CD1c-positive myeloid dendritic cell (primary cell): ENCODE measurements at regions not wholly inside any gene's neighbourhood (a gene's known extent, or its start where the extent isn't known, plus 50 kb on each side); places are given as distances from the start of the nearest gene placed in this dataset.

Source experiments
- DNase-seq: peaks from one replicate; pipeline ENCODE4 v3.0.0-alpha.2; 2016; ENCODE audit errors: extremely low spot score

DNA sequence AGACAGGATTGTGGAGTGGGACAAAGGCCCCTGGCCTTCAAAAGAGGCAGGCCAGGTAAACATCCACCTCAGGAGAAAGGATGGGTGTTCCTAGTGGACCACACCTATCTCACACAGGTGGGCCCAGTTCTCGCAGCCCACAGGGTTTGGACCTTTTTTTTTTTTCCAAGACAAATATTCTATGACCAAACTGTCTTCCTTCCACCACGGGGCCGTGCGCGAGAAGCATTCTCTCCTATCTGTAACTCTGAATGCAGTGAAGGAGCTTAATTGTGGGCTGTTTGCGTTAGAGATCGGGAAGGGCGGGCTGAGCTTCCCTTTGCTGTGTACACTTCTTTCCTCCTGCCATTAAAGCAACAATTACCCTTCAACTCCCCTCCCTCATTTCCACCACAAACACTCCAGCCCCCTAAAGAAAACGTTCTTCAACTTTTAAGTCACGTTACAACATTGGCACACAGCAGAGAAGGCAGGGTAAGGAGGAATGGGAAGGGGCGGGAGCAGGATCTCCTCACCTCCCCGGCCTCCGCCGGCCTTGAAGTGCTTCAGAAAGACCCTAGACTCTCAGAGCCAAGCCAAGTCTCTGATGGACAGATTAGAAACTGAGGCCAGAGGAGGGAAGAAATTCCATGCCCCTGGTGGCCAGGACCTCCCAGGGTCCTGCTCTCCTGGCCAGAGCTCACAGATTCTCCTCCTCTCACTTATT, 238.4 kb downstream of the BUD13 start:
- no peak for DNase-seq

DNA sequence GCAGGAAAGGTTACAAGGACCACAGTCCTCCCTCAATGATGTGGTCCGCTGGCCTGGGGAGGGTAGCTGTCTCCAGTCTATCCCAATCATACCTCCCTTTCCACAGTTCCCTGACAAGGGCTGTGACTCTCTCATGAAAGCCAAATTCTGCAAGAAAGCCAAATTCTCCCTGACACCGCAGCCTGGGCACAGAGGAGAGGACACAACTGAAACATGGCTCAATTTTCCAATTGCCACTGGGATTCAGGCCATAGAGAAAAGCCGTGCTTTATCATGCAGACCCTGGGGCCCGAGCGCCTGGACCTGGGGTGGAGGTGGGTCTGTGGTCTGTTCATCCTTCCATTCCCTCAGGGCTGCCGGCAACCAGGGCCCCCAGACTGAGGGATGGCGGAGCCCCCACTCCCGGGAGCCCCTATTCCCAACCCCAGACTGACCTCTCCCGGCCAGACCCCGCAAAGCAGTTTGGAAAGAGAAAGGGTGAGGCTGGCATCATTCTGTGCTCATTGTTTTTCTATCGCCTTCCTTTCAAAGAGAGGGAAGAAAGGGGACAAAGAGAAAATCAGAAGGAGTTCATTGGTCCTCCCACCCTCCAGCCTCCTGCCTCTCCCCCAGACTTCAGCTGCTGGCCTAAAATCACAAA, 239.5 kb downstream of the BUD13 start:
- DNase-seq = no peak

DNA sequence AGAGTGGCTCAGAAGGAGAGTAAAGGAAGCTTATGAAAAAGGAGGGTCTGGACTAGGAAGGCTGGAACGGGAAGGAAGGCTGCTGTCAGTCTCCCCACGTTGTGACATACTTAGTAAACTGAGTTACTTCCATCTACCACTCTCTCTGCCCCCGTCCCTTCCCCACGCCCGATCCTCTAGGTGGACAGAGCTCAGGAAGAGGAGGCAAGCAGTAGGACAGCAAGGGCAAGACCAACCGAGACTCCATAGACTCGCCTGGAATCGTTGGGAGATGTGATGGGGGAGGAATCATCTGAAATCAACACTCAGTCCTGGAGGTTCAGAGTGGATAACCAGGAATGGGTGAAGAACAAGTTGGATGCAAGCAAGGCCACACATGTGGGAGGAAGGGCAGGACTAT, 240.7 kb downstream of the BUD13 start:
- no peak for DNase-seq

DNA sequence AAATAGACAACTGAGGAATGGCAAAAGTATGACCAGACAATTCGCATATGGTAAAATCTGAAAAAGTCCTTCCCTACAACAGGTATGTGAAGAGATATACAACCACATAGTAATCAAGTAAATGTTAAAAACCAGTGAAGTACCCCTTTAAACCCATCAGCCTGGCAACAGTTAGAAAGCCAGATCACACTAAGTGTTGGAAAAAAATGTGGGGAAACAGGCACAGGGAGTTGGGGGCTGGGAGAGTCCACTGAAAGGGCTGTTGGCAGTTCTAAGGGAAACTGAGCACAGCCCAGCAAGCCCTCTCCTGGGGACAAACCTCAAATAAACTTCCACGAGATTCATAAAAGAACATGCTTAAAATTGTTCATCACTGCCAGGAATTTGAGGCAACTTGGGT, 242.1 kb downstream of the BUD13 start:
- no peak for DNase-seq

DNA sequence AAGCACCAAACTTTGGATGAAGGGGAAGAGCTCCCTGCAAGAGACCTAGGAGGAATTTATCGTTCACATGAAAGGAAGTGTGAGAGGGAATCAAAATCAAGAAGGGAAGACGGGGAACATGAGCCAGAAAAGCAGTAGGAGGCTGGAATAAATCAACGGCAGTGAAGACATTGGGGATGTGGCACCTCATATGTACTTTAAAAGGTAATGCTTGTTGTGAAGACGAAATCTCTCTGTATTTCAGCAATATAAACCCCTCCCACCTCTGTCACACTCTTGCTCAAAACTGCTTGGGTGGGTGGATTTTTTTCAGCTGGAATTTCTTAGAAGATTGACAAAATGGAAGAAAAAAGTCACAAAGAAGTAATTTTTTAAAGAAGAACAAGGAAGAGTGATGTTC, 243.5 kb downstream of the BUD13 start:
- no peak for DNase-seq

DNA sequence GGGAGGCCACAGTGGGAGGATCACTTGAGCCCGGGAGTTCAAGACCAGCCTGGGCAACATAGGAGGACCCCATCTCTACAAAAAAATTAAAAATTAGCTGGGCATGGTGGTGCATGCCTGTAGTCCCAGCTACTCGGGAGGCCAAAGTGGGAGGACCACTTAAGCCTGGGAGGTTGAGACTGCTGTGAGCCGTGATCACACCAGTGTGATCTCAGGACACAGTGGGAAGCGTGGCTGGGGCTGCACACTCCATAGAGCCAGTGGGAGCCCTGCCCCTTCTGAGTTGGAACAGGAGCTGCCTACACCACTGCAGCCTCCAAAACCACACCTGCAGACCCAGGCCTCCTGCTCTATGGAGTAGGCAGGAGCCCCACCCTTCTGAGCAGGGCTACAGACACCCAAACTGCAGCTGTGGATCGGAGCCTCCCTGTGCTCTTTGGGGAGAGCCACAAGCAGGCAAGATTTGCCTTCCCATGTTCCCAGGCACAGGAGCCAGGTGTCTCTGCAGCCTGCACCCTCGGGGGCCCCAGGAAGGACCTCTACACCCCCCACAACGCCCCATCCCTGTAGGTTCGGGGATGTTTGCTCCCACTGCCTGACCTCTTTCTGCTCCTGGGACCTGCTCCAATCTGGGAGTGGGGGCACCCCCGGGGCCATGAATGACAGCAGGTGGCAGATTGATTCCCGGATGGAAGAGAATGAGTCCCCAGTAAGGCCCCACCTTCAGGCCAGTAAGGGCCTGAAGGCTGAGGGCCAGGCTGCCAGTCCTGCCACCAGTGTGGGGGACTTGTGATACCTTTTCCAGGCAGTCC, 245.4 kb downstream of the BUD13 start:
- DNase-seq = no peak

DNA sequence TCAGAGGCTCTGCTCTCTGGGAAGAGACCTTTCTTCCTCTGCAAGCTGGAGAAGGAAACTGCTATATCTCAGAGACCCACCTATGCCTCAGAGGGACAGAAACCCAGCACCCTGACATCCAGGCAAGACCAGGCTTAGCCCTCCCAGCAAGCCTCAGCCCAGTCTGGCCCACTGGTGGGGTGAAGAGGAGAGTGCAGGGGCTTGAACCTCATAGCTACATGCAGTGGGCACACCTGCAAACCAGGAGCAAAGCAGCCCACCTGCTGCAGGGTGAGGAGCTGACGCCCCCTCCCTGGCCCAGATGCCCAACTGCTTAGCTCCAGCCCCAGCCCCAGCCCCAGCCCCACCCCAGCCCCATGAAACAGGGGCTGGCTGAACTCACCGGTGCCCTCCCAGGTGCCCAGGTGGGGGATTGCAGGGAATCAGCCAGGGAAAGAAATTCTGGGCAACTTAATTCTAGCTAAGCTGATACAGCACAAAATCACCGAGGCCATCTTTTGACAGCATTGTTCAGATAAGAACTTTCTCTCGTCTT, 246.8 kb downstream of the BUD13 start:
- DNase-seq = no peak

DNA sequence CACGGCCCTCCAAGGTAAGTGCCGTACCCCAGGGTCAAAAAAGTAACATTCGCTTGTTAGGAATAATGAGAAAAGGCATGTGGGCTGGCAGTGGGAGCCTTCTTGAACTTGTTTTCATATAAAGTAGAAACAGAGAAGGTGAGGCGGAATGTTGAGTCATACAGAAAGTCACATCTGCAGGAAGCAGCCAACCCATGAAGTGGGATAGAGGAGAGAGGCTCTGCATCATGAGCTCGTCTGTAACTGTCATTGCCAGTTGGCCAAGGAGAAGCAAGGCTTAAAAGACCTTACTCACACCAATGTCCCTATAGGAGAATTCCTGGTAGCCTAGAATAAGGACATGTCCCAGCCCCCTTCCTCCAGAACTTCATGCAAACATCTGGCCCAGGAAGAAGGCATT, 253.3 kb downstream of the BUD13 start:
- no peak for DNase-seq

DNA sequence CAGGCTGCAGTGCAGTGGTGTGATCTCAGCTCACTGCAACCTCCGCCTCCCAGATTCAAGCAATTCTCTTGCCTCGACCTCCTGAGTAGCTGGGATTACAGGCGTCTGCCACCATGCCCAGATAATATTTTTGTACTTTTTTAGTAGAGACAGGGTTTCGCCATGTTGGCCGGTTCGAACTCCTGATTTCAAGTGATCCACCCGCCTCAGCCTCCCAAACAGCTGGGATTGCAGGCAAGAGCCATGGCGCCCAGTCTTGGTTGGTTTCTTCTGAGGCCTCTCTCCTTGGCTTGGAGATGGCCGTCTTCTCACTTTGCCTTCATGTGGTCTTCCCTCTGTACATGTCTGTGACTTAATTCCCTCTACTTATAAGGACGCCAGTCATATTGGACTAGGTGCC, 254.6 kb downstream of the BUD13 start:
- no peak for DNase-seq

DNA sequence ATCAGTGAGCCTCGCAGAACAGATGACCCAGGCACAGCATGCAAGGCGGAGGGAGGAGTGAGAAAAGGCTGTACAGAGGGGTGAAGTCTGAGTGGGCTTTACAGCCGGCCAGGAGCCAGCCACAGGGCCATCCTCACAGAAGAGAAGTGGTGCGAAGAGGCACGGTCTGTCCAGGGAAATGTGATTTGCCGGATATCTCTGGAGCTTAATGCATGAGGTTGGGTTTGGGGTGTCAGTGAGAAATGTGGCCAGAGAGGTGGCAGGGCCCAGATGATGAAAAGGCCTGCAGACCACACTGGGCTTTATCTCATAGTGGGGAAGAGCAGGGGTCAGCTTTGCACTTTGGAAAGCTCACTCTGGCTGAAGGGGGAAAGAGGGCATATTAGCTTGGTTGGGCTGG, 255.2 kb downstream of the BUD13 start:
- no peak for DNase-seq

DNA sequence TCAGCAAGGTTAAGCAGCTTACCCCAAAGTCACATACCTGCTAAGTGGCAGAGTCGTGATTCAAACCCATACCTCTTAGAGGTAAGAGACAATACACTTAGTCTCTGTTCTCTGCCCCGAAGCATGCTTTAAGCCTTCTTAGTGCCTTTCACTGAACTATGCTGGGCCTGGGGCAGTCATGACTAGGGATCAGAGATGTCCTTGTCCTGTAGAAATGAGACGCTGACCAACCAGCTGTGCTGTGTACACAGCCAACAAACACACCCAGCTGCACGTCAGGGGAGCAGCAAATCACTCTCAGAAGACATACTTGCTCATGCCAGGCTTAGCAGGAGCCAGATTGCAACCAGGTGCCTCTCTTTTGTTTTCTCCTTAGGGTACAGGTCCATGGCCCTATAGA, 255.7 kb downstream of the BUD13 start:
- no peak for DNase-seq

DNA sequence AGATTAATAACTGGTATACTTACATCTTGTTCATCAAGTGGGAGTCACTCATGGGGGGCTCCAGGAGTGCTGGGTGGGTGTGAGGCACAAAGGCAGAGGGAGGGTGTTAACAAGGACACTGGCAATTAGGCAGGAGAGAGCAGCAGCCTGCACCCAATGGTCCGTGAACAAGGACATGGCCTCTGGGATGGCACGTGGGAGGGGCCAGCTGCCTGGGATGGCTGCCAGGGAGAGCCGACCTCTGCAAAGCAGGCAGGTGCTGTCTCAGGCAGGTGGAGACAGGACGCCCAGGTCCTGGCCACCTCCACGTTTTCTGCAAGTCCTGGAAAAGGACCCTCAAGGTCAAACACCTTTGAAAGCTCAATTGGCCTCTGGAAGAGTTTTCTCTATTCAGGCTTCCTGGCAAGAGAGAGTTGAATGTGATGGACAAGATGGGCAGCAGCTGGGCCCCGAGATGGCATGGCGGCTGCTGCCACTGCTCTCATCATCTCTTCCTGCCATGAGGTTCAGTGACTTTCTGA, 257.1 kb downstream of the BUD13 start:
- DNase-seq = no peak

DNA sequence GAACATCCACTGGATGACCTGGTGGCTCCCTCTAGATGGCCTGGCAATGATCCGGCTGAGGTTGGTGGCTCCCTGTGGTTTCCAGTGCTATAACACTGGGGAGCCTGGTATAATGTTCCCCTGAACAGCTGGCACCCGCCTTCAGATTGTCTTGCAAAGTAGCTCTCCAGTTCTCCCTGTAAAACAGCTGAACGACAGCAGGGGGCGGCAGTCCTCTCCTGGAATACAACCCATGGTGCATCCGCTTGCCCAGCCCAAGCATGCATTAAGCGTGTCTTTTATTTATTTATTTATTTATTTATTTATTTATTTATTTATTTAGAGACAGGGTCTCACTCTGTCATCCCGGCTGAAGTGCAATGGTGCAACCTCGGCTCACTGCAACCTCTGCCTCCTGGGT, 258.9 kb downstream of the BUD13 start:
- peak; percentile 22 for DNase-seq

DNA sequence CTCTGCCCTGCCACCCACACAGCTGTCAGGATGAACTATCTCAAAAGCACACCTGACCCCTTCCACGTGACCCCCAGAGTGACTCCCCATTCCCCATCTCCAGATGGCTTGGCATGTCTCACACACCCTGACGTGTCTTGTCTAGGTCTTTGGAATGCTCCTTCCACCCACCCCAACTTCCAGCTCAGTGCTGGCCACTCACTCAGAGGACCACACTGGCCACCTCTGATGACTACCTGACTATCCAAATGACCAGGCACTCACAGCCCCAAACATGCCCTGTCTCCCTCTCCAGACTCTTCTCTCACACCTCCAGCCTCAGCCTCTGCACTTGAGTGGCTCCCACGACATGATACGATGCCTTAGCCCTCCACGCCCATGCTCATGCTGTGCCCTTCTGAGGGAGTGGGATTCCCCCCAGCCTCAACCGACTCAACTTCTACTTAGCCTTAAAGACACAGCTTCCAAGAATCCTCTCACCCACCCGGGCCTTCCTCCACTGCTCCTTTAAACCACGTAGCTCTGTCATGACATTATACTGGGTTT, 259.4 kb downstream of the BUD13 start:
- no peak for DNase-seq

DNA sequence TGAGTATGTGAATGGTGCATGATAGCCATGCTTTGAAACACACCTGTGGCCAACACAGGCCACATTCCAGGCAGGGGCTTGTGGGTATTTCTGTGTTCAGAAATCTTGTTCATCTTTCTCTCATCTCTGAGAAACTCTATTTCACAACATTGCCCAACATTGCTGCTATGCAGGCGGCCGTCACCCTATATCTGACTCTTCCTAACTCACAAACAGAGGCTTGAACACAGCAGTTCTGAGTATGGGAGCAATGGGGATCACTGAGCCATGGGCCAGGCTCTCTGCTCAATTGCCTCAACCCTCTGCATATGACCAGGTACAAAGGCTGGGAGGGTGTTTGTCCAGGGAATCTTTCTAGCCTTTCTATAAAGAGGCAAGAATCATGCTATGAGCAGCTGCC, 259.9 kb downstream of the BUD13 start:
- no peak for DNase-seq

DNA sequence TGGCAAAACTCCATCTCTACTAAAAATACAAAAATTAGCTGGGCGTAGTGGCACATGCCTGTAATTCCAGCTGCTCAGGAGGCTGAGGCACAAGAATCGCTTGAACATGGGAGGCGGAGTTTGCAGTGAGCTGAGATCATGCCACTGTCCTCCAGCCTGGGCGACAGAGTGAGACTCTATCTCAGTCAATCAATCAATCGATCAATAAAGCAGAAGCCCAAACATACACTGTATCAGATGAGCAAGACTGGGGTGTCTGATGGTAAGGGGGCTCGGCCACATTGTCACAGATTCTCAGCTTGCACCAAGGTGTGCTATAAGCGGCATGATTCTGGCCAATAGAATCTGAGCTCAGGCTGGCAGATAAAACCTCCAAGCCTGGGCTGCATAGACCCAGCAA, 261.1 kb downstream of the BUD13 start:
- DNase-seq = no peak

DNA sequence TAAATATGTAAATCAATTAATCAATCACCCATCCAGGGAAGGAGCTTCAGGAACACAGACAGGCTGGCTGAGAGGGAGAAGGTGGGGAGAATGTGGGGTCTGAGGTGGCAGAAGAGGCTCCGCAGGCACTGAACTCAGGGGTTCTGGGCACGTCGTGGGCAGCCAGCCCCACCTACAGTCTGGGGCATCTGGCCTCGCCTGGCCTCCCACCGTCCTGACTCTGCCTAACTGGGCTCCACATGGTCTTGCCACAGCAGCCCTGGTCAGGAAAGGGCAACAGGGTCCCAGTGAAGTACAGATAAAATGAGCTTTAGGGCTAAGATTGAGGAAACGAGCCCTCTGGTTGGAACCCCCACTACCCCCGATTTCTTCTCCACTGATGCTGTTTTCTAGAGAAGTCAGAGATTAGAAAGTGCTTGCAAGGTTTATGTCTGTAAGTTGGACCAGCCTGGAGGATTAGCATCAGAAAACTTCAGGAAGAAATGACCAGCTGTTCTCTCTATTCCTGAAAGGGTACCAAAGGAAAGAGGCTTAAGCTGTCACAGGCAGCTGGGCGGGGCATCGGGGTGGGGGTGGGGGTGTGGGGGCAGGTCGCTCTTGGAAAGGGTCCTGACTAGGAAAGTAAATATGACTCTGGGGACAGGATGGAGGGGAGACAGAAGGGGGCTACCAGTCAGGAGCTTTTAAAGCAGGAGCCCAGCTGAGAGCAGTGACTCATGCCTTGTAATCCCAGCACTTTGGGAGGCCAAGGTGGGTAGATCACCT, 261.7 kb downstream of the BUD13 start:
- DNase-seq = no peak

DNA sequence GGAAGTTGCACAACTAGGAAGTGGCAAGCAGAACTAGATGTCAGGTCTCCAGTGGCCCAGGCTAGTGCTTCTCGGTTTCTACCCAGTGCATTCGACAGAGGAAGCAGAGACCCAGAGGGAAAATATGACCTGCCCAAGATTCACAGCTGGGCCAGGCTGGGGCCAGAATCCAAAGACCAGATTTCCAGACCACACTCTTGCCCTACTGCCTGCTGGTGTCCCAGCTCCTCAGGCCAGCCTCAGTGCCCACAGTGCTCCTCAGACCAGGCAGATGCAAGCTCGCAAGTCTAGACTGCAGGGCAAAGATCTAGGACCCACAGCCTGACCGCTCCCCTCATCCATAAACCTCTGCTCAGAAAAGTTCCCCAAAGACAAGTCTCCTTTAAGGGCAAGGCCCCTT, 262.6 kb downstream of the BUD13 start:
- no peak for DNase-seq

DNA sequence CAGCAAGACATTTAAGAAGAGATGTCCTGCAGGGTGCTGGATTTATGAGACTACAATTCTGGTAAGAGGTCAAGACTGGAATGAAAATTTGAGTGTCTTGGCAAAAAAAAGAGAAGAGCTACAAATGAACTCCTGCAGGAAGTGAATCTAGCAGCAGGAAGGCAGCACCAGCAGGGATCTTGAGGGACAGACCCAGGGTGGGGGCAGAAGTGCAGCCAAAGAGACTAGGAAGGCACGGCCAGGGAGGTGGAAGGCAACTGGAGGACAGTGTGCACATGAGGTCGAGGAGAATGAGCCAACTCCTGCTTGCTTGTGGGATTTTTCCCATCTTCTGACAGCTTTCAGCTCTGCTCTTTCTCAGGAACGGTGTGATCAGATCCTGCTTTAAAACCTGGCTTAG, 263.2 kb downstream of the BUD13 start:
- DNase-seq = no peak

DNA sequence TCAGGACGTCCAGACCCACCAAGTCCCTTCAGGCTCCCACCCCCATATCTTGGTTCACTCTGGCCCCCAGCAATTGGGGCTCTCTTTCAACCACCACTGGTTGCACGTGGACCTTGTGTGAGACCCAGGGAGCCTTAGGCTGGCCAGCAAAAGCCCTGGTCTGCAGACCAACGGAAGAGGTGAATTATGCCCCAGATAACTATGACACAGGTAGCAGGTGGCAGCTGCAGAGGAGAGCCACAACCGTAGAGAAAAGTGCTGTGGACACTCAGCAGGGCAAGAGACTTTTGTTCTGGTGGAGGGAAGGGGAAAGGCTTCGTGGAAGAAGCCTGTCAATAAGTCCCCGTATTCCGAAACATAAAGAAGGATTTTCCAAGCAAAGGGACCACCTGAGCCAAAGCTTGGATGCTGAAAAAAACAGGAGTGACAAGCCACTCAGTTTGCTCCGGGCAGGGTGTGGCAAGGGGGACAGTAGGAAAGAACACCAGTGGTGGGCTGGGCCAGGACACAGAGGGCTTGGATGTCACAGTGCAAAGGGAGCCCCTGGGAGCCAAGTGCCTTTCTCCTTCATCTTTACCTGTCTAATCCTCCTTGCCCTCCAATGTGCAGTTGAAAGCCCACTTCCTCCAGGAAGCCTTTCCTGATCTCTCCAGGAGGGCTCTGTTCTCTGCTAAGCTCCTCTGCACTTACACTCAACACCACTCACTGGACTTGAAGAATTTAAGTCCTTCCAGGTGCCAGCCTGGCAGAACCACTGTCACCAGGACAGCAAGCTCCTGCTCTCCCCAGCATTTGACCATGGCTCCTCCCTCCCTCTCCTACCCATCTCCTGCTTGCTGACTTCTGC, 264.7 kb downstream of the BUD13 start:
- no peak for DNase-seq

DNA sequence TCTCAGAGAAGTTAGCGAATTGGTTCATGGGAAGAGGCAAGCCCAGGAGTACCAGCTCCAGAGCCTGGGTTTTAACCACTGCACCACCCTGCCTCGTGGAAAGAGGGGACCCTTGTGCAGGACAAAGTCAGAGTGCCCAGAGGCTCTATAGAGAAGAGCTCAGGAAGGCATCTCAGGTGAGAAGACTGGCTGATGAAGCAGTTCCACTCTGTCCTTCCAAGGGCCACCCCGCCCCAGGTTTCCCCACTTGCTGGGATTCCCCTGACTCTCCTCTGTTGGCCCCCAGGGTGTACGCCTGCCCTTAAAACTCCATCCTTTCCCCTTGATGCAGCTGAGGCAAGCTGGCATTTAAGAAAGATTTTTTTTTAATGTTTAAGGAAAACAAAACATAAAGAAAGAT, 265.8 kb downstream of the BUD13 start:
- no peak for DNase-seq
